Prostate gland (tissue), 2 donors: ENCODE measurements at regions not wholly inside any gene's neighbourhood (a gene's known extent, or its start where the extent isn't known, plus 50 kb on each side); places are given as distances from the start of the nearest gene placed in this dataset.

ENCODE experiments used
- POLR2A ChIP-seq: fragments of 450-650 bp; IDR thresholded peaks from one replicate; pipeline ENCODE4 v1.6.1; 2016; ENCODE audit warnings: antibody characterized with exemption, mild to moderate bottlenecking
- POLR2AphosphoS5 ChIP-seq: sonication (generic); formaldehyde crosslinking; IDR thresholded peaks from one replicate; pipeline ENCODE4 v1.6.1; 2017; ENCODE audit warnings: antibody characterized with exemption
- TF ChIP-seq, protein P1 (sequence below), 4 experiments: fragments of 200-600 bp in 2 of 4; fragments of 450-650 bp in 2 of 4; sonication (generic) in 2 of 4; IDR thresholded peaks; 1 replicate in 3 of 4; 2 replicates in 1 of 4; pipeline ENCODE4 v1.5.1; 2016 to 2019; ENCODE audit warnings: antibody characterized with exemption in 4 of 4, mild to moderate bottlenecking in 2 of 4, moderate library complexity in 2 of 4

- TF ChIP-seq, protein P1, sequence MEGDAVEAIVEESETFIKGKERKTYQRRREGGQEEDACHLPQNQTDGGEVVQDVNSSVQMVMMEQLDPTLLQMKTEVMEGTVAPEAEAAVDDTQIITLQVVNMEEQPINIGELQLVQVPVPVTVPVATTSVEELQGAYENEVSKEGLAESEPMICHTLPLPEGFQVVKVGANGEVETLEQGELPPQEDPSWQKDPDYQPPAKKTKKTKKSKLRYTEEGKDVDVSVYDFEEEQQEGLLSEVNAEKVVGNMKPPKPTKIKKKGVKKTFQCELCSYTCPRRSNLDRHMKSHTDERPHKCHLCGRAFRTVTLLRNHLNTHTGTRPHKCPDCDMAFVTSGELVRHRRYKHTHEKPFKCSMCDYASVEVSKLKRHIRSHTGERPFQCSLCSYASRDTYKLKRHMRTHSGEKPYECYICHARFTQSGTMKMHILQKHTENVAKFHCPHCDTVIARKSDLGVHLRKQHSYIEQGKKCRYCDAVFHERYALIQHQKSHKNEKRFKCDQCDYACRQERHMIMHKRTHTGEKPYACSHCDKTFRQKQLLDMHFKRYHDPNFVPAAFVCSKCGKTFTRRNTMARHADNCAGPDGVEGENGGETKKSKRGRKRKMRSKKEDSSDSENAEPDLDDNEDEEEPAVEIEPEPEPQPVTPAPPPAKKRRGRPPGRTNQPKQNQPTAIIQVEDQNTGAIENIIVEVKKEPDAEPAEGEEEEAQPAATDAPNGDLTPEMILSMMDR (IDR thresholded peaks at IDR 0.05), result no peak
- no peak for TF ChIP-seq POLR2A
- no peak for TF ChIP-seq POLR2AphosphoS5
Observed at GRCh38 chr2:94964193-94964592, 61.3 kb upstream of the MAL start.
